ENCODE measurements at regions not wholly inside any gene's neighbourhood (a gene's known extent, or its start where the extent isn't known, plus 50 kb on each side); places are given as distances from the start of the nearest gene placed in this dataset.

- TF ChIP-seq CTCF (IDR thresholded peaks at IDR 0.05) = no peak
- TF ChIP-seq POLR2A (IDR thresholded peaks at IDR 0.05; ENCODE audit: low read depth) = no peak
Observed at GRCh38 chr20:58125726-58126125, 102.7 kb downstream of the ANKRD60 start.
